ENCODE measurements at regions not wholly inside any gene's neighbourhood (a gene's known extent, or its start where the extent isn't known, plus 50 kb on each side); places are given as distances from the start of the nearest gene placed in this dataset.

DNA sequence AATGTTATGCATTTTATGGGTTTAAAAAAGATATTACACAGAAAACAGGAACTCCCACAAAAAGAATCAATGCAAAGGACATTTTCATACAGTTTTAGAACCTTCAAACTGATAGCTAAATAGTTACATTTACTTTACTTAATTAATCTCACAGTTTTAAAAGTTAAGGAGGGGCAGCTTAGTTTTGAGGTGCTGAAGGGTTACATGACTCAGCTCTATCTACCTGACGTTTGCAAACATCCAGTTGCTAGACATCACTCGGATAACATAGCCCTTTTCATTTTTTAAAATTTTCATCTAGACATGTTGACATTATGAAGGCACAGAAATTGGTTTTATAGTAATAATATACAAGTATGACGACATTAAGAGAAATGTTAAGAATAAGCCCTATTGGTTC is 53.7 kb upstream of the HSD17B12 start:
- TF ChIP-seq PPARA (CRISPR knock-in tag; IDR thresholded peaks at IDR 0.05; ENCODE audit: borderline replicate concordance) (no peak), ZFP30 (CRISPR knock-in tag; IDR thresholded peaks at IDR 0.05) (no peak), RARB (CRISPR knock-in tag; IDR thresholded peaks at IDR 0.05) (no peak), ZFP3 (CRISPR knock-in tag; IDR thresholded peaks at IDR 0.05) (no peak), ARNTL (CRISPR knock-in tag; IDR thresholded peaks at IDR 0.05; ENCODE audit: borderline replicate concordance, low read depth) (no peak), OSR1 (CRISPR knock-in tag; IDR thresholded peaks at IDR 0.05) (no peak), ISL1 (CRISPR knock-in tag; IDR thresholded peaks at IDR 0.05) (no peak)
- TF ChIP-seq, protein P1, sequence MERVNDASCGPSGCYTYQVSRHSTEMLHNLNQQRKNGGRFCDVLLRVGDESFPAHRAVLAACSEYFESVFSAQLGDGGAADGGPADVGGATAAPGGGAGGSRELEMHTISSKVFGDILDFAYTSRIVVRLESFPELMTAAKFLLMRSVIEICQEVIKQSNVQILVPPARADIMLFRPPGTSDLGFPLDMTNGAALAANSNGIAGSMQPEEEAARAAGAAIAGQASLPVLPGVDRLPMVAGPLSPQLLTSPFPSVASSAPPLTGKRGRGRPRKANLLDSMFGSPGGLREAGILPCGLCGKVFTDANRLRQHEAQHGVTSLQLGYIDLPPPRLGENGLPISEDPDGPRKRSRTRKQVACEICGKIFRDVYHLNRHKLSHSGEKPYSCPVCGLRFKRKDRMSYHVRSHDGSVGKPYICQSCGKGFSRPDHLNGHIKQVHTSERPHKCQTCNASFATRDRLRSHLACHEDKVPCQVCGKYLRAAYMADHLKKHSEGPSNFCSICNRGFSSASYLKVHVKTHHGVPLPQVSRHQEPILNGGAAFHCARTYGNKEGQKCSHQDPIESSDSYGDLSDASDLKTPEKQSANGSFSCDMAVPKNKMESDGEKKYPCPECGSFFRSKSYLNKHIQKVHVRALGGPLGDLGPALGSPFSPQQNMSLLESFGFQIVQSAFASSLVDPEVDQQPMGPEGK (CRISPR knock-in tag; IDR thresholded peaks at IDR 0.05; ENCODE audit: borderline replicate concordance): no peak

Data from SK-N-SH treated with all-trans-retinoic acid at 6 μM for 48 hours (cell line).